Fibroblast of upper back skin (primary cell): ENCODE measurements at regions not wholly inside any gene's neighbourhood (a gene's known extent, or its start where the extent isn't known, plus 50 kb on each side); places are given as distances from the start of the nearest gene placed in this dataset.
"Not testable (repeated sequence)": the region's sequence is repeated elsewhere in the genome, so short reads cannot be mapped to it uniquely, and the experiment has no call there.

Source experiments
- DNase-seq: peaks from one replicate; pipeline ENCODE4 v3.0.0-alpha.2; 2013

GRCh38 chr14:88929656-88930436 lies 105.4 kb downstream of the TTC8 start:
- DNase-seq, result no peak

DNA sequence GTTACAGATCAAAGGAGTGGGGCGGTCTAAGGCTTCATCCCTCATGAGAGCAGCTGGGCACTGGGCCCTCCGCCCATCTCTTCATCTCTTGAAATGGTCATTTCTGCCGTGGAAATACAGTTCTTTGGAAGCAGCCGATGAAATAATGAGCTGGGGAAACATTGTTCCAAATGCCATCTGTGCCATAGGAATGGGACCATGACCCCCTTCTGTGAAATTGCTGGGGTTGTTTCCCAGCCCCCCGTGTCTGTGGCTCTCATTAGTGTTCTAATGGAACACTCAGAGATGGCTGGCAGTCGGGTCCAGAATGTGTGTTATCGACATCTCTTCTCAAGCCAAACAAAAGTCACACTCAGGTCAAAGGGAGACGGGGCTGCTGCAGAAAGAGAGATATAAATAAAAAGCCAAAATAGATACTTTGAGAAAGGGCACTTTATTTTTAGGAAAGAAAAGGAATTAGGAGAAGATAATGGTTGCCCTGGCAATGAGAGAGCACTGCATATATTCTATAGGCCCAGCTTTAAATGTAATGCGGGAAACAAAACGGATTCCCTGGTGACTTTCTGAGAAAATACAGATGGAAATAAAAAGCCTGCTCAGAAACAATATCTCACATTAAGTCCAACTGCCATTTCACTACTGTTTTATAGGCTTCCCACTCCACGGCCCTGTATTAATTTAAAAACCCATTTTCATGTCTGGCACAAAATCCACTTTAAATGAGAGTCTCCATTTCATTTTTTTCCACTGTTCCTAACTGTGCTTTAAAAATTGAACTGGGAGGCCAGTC lies 107.1 kb downstream of the TTC8 start:
- DNase-seq, result no peak

DNA sequence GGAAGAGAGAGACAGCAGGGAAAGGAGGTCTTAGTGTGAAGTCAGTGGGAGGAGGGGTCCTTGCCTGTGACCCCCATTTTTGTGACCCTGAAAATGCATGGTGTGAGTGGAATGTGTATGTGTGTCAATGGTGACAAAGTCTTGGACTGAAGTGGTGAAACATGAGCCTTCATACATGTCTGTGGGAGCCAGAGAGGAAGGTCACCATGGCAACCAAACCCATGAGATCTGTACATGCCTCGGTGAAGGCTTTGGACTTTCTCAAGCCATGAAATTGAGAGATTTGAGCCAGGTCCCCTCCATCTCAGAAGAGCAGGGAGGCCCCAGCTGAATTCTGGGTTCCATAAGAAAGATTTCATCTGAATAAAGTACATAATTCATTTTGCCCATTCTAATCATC lies 108.7 kb downstream of the TTC8 start:
- DNase-seq, result no peak

DNA sequence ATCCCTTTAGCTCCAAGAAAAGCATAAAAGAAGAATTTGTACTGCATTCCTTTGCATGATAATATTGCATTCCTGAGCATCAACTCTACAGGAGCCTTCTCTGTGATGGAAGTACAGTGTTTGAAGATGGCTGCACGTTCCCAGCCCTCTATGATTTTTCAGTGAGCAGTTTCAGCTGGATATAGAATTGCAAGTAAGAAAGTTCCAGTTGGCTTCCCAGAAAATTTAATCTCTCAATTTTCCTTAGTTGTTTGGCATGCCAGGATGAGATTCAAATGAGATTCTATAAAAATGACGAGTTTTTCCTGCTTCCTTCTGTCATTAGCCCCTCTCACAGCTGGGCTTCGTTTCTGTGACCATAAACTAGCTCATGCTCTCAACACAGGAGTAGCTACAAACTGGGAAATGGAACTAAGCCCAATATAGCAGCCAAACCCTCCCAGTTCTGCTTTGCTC lies 109.9 kb downstream of the TTC8 start:
- DNase-seq, result peak; percentile 44

- DNase-seq, result no peak
Measured at GRCh38 chr14:88935083-88935482, 110.6 kb downstream of the TTC8 start.

DNA sequence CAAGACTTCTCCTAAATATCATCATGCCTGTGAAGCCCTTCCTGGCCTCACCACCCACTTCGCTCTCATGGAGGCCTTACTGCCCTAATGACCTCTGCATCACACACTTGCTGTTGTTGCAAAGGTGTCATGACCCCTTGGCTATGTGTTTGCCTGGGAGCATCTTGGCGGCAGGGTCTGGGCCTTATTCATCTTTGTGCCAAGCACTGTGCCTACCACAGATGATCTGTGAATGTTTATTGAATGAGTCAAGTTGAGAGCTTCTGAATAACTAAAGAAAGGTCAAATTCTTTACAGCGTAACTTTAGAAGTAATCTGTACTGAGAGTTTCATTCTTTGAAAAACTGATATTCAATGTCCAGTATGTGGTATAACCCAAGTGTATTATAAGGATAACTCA lies 113.3 kb downstream of the TTC8 start:
- no peak for DNase-seq

DNA sequence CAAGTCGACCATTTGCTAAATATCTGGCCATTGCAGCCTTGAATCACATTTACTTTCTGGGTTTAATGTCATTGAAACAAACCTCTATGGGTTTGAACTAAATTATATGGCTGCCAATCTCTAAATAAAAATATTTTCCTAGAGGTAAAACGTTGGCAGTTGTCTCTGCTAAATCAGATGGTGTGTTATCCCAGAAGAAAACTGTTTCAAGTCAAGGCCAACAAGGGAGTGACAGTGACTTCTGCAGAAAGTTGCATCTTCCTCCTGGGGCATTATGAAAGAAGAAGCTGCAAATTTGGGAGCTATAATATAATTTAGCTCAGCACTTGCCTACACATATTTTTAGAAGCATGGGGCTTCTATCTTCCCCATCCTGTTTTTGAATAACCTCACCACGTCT lies 116.2 kb downstream of the TTC8 start:
- DNase-seq, result no peak

DNA sequence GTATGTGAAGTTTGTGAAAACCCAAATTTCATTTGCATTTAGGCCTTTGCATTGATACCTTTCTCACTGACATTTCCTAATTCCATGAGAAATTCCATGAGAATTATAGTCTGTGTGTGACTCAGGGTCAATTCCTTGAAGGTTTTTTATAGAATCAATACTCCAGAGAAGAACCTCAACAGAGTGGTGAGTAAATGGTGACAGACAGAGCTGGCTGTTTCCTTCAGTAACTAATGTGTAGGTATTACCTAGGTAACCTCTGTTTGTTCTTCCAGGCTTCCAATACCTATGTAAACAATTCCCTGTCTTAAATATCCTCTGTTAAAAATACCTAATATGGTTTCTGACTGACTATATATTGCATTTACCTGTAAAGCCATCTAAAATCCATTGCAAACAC lies 117.0 kb downstream of the TTC8 start:
- no peak for DNase-seq

- no peak for DNase-seq
Measured at GRCh38 chr14:88947646-88948598, 123.5 kb downstream of the TTC8 start.

- DNase-seq, result no peak
Measured at GRCh38 chr14:88950069-88950468, 125.6 kb downstream of the TTC8 start.

DNA sequence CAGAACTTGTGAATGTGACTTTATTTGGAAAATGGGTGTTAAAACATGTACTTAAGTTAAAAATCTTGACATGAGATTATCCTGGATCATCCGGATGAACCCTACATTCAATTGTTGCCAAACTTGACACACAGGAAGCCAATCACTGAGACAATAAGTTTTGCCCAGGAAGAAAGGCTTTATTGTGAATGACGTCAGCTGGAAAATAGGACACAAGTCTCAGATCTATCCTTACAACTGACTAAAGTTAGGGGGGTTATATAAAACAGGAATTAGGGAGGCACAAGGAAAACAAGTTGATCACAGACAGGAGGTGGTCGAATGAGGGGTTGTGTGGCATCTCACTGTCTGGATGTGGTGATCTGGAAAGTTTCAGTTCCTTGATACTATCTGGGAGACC lies 126.9 kb downstream of the TTC8 start:
- DNase-seq, result no peak

DNA sequence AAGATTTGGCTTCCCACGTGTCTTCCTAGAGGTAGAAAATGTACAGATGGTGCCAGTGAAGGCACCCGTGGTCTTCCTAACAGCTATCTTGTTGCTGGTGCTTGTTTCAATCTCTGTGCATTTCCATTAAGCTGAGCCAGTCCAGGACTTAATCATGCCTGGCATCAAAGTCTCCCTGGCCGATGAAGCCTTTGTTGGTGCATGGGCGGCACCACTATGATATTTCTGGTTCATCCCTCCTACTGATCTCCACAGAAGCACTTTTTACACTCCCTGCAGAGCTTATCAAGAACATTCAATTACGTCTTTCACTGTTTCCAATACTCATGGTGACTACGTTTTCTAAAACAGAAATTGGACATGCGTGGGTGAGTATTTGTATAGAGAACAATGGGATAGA lies 128.4 kb downstream of the TTC8 start:
- DNase-seq, result no peak

- no peak for DNase-seq
Measured at GRCh38 chr14:88955455-88955854, 131.0 kb downstream of the TTC8 start.

- DNase-seq, result no peak
Measured at GRCh38 chr14:88960496-88960895, 136.0 kb downstream of the TTC8 start.

DNA sequence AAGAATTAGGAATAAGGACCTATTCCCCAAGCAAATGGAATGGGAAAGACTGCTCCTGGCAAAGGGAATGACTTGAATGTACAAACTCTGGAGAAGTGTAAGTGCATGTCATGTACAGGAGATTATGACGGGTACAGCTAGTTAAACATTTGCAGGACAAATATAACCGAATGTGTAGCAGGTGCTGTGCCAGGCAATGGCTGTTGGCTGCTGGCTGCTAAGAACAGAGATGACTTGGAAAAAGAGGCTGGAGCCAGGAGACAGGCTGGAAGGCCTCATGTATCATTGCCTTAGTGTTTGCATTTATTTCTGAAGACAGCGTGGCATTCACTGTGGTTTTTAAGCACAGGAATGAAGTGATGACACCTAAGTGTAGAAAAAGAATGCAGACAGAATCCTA lies 136.8 kb downstream of the TTC8 start:
- DNase-seq, result no peak

- DNase-seq, result no peak
Measured at GRCh38 chr14:88962356-88962755, 137.9 kb downstream of the TTC8 start.

DNA sequence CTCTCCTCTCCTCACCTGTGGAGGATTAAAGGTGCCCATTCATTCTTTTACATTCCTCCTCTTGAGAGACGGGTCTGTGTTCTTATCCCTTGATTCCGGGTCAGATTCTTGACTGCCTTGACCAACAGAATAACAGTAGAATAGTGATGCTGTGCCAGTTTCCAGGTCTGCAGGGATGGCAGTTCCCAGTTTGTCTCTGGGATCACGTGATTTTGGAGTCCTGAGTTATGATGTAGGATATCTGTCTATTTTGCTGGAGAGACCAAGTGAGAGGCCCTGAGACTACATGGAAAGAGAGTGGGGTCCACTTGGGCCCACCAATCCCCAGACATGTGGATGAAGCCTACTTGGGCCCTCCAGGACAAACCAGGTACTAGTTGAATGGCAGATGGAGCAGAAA lies 142.8 kb downstream of the TTC8 start:
- DNase-seq, result no peak

DNA sequence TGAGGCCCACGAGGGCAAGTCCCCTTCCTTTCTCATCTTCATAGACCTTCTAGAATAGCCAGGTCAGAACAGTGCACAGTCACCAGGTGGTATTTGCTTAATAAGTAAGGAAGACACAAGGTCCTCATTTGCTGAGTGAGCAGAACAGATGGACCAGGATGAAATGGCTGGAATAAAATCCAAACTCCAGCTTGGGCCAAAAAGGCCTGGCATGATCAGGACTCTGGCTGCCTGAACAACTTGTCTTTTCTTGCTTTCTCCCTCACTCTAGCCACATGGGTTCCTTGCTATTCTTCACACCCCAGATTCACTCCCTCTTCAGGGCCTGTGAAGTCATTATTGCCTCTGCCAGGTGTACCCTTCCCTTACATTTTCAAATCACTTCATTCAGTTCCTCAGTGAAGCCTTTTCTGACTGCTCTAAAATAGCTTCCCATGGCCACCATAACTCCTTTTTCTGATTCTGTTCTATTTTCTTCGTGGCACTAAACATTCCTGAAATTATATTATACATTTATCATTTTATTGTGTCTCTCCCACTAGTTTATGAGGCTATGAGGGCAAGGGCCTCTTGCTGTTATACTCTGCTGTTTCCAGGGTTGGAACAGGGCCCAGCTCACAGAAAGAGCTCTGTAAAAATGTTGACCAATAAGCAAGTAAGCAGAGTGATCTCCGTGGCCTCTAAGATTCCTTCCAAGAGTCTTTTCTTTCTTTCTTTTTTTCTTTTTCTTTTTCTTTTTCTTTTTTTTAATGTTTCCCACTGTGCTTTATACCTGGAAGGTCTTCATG lies 150.8 kb downstream of the TTC8 start:
- DNase-seq, result no peak

DNA sequence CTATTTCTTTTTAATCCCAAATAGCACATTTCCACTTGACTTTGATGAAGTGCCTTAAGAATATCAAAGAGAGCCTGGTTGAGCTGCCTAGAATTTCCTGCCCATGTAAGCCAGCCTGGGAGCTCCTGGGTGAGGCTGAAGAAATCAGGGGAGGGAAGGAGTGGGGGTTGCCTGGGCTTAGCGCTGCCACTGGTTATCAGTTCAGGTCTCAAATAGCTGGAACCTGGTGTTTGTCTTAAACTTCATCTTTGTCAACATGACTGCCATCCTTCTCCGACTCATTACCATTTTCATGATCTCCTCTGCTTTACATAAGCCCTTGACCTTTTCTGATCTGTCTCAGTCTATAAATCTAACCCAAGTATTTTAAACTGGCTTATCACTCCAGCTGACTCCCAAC lies 151.5 kb downstream of the TTC8 start:
- DNase-seq, result no peak

- not testable (repeated sequence) for DNase-seq
Measured at GRCh38 chr14:88980907-88981306, 156.5 kb downstream of the TTC8 start.

GRCh38 chr14:88981948-88982347 lies 157.5 kb downstream of the TTC8 start:
- DNase-seq, result no peak

DNA sequence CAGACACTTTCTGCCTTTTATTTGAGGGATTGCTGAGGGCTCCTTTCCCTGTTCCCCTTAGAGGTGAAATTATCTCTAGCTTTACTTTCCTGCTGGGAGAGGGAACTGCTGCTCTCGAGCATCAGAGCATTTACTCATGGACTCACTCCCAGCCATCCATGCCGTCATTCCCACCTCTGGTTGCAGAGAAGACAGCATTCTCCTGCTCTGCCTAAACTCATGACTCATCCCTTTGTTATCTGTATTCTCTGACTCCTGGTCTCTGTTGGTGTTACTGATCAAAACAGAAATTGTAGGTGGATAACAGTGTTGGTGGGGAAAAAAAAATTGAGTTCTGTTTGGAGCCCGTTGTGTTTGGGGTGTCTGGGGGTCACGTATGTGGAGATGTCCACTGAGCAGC lies 159.3 kb downstream of the TTC8 start:
- peak; percentile 93 for DNase-seq
